NCI-H1417 treated with DMSO at 0.1 percent for 48 hours (cell line): ENCODE measurements at regions not wholly inside any gene's neighbourhood (a gene's known extent, or its start where the extent isn't known, plus 50 kb on each side); places are given as distances from the start of the nearest gene placed in this dataset.

Experiments
- DNase-seq: peaks from one replicate; lab custom pipeline; 2025; lab: John Stamatoyannopoulos, UW

- no peak for DNase-seq
These were observed 600.0 kb upstream of the PLXNA2 start for GRCh38 chr1:208844158-208844557.

DNA sequence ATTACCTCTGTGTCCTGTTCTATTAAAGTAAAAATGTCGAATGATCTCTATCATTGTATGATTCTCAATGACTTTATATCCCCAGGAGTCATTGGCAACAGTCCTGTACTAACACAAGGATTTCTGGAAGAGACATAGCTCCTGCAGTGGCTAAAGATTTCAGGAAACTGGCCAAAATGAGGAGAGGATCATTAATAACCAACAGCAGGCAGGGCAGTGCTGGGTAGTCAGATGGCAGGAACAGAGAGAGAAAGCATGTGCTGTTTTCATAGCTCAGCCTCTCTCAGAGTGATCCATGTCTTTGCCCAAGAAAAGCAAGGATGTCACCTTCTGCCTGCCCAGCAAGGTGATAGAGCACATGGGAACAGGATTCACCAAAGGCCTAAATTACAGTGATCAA, 604.7 kb upstream of the PLXNA2 start:
- DNase-seq = no peak

DNA sequence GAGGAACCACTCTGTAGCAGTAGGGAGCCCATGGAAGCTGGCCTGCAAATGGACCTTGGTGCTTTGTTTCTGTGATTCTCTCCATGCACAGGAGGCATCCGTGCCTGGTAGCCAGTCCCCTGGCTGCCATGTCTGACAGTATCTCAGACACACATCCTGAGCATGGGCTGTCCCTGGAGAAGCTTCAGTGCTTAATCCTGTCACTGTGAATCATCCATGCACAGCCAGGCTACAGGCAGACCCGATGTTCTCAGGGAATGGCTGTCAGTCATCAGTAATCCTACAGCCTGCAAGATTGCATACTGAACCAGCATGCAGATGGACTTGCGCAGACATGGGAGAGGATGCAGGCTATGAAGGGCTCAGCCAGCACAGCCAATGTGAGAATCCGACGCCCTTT, 606.3 kb upstream of the PLXNA2 start:
- DNase-seq = no peak

DNA sequence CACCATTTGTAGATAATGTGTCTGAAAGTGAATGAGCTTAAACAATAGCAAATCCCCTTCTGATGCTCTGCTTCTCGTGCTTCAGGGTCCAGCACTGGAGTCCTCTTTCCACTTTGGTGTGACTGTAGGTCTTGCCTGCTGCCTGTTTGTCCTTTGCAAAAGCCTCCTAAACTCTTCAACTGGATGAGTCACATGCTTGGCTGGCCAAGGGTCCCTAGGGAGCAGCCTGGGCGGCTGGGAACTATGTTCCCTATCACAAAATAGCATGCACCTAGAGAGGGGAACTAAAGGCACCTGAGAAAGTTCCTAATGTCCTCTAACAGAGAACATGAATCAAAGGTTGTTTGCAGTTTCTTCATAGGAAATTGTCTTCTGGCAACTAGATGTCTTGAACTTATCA, 607.2 kb upstream of the PLXNA2 start:
- no peak for DNase-seq

GRCh38 chr1:208852911-208853310, 608.7 kb upstream of the PLXNA2 start:
- no peak for DNase-seq

DNA sequence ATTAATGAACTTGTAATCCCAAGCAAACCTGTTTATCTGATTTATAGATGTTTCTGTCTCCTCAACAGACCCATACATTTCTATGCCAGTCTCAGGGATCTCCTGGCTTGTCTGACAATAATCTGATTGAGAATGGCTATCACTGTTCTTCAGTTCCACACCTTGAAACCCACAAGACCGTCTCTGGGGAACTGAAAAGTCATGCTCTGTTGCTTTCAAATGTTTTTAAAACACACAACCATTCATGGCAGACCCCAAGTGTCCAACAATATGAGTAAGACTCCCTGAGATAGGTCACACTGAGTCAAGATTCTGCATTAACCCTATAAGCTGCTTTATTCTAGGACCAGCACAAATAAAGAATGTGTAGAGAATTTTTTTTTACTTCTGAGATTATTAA, 611.2 kb upstream of the PLXNA2 start:
- DNase-seq = no peak

GRCh38 chr1:208857465-208857864, 613.3 kb upstream of the PLXNA2 start:
- DNase-seq = no peak

DNA sequence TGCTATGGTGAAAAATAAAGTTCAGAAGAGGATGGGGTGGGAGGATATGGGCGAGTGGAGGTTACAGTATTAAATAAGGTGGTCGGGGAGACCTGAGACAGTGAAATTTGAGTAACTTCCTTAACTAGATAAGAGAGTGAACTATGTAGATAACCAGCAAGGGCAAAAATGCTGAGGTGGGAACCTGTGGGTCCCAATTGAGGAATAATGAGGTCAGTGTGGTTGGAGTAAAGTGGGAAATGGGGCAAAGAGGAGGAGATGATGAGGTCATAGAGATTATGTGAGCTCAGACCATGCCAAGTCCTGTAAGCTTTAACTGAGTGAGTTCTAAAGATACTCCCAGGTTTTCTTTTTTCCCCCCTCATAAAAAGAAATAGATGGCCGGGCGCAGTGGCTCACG, 614.6 kb upstream of the PLXNA2 start:
- no peak for DNase-seq

DNA sequence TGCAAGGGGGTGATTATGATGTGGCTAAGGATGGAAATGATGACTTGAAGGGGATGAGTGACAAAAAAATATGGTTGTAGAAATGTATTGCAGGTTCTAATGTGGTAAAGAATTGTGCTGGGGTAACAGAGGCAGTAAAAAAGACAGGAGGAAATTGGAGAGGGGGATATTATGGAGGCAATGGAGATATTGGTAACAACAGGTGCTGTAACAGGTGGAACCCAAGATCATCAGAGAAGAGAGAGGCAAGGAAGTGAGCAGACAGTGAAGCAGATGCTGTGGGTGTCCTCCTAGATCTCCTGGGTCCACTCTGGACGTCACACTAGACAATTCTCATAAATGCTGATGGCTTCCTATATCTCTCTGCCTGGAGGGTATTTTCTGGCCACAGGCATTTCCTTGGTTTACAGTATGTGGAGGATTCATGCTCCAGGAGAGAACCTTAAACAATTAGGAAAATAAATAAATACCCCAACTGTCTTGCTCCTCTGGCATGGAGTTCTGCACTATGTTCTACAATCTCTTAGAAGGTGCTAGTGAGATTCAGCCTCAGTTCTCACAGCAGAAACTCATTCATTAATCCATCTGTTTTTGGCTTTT, 620.3 kb upstream of the PLXNA2 start:
- no peak for DNase-seq

DNA sequence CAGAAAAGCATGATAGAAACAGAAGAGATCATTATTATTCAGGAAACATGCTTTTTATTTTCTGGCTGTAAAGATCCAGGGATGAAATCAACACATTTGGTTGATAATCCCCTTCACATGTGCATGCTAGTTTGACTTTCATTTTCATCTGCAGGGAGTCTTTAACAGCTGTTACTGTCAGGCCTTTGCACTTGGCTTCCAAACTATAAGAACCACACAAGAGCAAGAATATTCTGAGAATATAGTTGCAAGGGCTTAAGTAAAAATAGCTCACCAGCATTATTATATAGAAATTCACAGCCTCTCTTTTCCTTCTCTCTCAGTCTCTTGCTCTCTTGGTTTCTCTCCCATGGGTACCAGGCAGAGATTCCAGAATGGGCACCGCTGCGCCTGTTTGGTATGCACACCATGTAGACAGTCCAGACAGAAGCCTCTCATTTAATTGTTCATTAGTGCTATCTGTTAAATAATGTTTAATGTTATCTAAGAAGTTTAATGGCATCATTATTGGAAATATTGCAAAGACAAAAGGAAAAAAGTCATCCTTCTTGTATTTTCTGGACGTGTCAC, 622.3 kb upstream of the PLXNA2 start:
- DNase-seq = no peak

DNA sequence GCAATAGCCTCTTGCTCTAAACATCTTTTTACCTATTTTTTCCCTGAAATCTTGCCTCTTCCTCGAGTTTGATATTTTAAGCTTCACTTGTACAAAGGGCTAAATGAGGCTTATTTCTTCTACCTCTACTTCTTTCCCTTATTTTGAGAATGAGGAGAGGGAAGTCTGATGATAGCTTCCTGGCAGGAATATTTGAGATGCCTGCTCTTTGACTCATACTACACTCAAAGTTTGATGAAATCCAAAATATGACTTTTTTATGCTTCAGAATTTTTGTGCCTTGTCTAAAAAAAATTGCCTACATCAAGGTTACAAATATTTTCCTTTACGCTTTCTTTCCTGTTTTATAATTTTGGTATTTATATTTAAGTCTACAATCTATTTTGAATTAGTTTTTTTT, 624.4 kb upstream of the PLXNA2 start:
- no peak for DNase-seq

- DNase-seq = no peak
These were observed 630.7 kb upstream of the PLXNA2 start for GRCh38 chr1:208874915-208875314.

- no peak for DNase-seq
These were observed 634.8 kb upstream of the PLXNA2 start for GRCh38 chr1:208879022-208879421.

DNA sequence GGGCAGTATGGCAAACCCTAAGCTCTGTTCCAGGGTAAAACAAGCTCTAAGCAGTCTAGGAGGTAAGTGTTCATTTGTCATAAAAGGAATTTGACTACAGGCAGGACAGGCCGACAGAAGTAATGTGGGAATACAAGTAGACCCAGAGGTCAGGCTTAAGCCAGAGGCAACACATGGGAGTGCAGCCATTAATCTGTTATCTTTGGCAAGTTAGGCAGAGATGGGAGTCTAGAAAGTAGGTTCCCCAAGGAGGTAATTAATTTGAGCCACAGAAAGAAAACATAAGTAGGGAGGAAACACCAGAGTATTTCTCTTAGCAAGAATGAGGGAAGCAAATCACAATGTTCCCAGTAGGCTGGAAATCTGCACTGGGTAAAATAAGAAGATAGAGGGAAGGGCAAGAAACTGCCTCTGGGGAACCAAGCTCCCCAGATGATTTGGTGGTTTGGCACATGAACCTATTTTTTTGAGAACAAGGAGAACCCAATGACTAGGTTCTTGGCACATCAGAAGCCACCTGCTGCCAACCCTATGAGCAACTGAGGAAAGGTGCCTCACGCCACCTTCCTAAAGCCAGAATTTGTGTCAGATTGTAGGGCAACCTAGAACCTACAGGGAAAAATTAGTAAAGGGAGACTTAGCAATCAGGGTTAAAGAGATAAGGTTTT, 636.4 kb upstream of the PLXNA2 start:
- DNase-seq = no peak

- no peak for DNase-seq
These were observed 640.9 kb upstream of the PLXNA2 start for GRCh38 chr1:208885060-208885459.

DNA sequence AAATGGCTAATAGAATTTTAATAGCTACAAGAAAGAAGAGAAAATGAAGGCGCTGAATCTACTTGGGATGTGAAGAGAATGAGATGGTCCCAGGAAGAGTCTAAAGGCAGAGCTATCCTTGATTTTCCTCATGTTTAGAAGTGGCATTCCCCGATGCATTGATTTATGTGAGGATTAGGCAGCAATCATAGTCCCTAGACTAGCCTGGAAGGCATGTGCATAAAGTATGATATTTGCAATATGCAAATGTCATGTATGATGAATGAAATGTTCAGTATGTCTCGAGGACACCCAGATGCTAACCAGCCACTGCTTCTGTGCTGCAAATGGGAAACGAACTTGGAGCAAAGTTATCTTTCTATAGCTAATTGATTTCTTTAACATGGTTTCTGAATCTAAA, 641.5 kb upstream of the PLXNA2 start:
- DNase-seq = no peak

GRCh38 chr1:208888376-208888775, 644.2 kb upstream of the PLXNA2 start:
- DNase-seq = no peak

DNA sequence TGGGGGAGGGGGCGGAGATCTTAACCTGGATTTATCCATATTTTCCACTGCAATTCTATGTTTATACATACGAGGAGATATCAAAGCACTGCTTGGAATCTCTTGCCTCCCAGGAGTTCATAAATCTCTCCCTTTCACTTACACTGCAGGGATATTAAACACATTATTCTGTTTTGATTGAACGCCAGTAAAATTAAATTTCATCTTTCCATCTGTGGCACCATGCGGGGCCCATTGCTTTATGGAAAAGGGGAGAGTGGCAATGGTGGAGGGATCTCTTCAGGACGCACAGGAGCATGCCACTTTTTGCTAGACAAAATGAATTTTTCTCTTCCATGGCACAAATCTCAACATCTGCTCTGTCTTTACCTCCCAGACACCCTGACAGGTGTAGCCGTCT, 648.0 kb upstream of the PLXNA2 start:
- no peak for DNase-seq

DNA sequence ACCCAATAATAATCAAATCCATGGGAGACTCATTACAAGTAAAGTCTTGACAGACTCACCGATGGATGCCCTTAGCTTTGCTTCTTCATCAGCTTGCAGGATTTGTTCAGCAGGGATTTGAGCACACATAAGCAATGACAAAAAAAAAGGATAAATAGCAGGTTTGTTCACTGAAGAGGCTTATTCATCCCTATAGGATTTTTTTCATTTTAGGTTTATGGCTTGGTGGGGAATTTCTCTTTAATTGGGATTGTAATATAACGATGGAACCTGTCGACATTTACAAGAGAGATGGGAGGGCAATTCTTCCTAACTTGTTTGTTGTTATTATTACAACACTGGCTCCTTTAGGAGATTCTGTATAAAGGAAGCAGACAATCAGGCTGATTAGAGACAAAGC, 649.1 kb upstream of the PLXNA2 start:
- no peak for DNase-seq

DNA sequence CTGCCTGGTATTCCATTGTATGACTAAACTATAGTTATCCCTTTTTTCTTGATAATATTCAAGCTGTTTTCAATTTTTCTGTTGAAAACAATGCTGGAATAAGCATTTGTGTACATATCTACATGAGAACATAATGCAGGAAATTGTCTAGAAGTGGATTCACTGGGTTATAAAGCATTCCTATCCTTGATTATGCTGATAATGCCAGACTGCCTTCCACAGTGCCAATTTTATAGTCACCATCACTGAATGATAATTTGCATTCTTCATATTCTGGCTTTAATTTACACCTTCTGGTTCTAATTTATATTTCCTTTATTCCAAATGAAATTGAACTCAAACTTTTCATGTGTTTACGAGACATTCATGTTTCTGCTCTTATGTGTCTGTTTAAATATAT, 651.0 kb upstream of the PLXNA2 start:
- no peak for DNase-seq

GRCh38 chr1:208895820-208896219, 651.6 kb upstream of the PLXNA2 start:
- DNase-seq = no peak

- no peak for DNase-seq
These were observed 652.6 kb upstream of the PLXNA2 start for GRCh38 chr1:208896768-208897167.

DNA sequence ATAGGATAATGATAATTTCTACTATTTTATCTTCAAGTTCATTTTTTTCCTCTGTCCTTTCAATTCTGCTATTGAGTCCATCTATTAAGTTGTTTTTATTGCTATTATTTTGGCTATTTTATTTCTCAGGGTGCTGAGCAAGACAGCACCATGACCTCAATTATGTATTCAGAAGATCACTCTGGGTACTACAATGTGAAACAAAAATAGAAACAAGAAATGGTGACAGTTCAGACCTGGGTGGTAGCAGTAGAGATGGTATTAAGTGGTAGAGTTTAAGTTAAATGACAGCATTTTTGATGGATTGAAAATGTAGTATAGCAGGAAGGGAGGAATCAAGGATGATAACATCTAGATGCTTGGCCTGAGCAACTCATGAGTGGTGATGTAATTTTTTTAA, 655.3 kb upstream of the PLXNA2 start:
- DNase-seq = no peak
